Stomach (tissue), 8 donors: ENCODE measurements at regions not wholly inside any gene's neighbourhood (a gene's known extent, or its start where the extent isn't known, plus 50 kb on each side); places are given as distances from the start of the nearest gene placed in this dataset.

Experiments
- DNase-seq, 2 donors: peaks; one replicate each; pipeline versions ENCODE4 v3.0.0 to v3.0.0-alpha.2; 2013 to 2019
- H3K27ac ChIP-seq, 5 donors: fragments of 200-600 bp in 4 of 5; sonication (generic) in 4 of 5; one replicate each; pipeline ENCODE4 v1.5.1; 2013 to 2019; ENCODE audit warnings: mild to moderate bottlenecking in 1 of 5, moderate library complexity in 1 of 5
- H3K27me3 ChIP-seq, 3 donors: fragments of 200-600 bp; sonication (generic); one replicate each; pipeline ENCODE4 v1.5.1; 2017 to 2019; ENCODE audit warnings: mixed run types in 1 of 3
- H3K36me3 ChIP-seq, 4 donors: fragments of 200-600 bp; sonication (generic); 1 replicate in 3 of 4; 2 replicates in 1 of 4; pipeline ENCODE4 v1.5.1; 2016 to 2019
- H3K4me1 ChIP-seq, 4 donors: fragments of 200-600 bp; sonication (generic); one replicate each; pipeline ENCODE4 v1.5.1; 2016 to 2019
- H3K4me3 ChIP-seq, 4 donors: fragments of 200-600 bp; sonication (generic) in 3 of 4; one replicate each; pipeline ENCODE4 v1.5.1; 2016 to 2019; ENCODE audit warnings: mild to moderate bottlenecking in 1 of 4
- H3K9me3 ChIP-seq, 4 donors: fragments of 200-600 bp; sonication (generic); one replicate each; pipeline ENCODE4 v1.5.1; 2016 to 2019
- CTCF ChIP-seq, 7 experiments: fragments of 450-650 bp in 4 of 7; fragments of 200-600 bp in 3 of 7; sonication (generic) in 3 of 7; IDR thresholded peaks; one replicate each; pipeline ENCODE4 v1.5.1; 2016 to 2019; ENCODE audit warnings: antibody characterized with exemption in 7 of 7, control low read depth in 2 of 7, mild to moderate bottlenecking in 1 of 7
- EP300 ChIP-seq: sonication (generic); formaldehyde crosslinking; IDR thresholded peaks from one replicate; pipeline ENCODE4 v1.6.1; 2017; ENCODE audit warnings: antibody characterized with exemption
- POLR2A ChIP-seq, 4 donors: fragments of 450-650 bp; IDR thresholded peaks; one replicate each; pipeline ENCODE4 v1.6.1; 2016; ENCODE audit warnings: antibody characterized with exemption in 4 of 4, control low read depth in 2 of 4, mild to moderate bottlenecking in 1 of 4, moderate library complexity in 1 of 4
- POLR2AphosphoS5 ChIP-seq, 3 donors: sonication (generic); formaldehyde crosslinking; IDR thresholded peaks; one replicate each; pipeline ENCODE4 v1.6.1; 2016; ENCODE audit warnings: antibody characterized with exemption in 3 of 3
- WGBS, 5 donors: extraction: QIAGEN DNeasy Blood & Tissue Kit in 3 of 5; methylation state at CpG; one replicate each; pipeline versions ENCODE4 v1.1.5 to v1.1.7; 2013 to 2018; 5-methylcytosine and 5-hydroxymethylcytosine counted together
- intact Hi-C: fragments of 100-400 bp; cut with DNase I; formaldehyde crosslinking; loops from one replicate; pipeline ENCODE4 v1.15.1; 2023; ENCODE audit warnings: low total_unique reads
- donor health status: healthy with polysubstance abuse.
- donor health status: Bipolar disorder and iron deficiency.
- donor health status: healthy.

GRCh38 chr6:40807484-40807883 is 220.3 kb upstream of the LRFN2 start:
- H3K9me3 ChIP-seq: no peaks in the 10 kb centered on the region
- no peaks in the 10 kb centered on the region for H3K27me3 ChIP-seq
- no peak for DNase-seq
- intact Hi-C loops: no loop called here
- no peak overlapping the region for H3K4me3 ChIP-seq
- peaks cover 0 to 14% (median 7%) of the 10 kb centered on the region in 4 donors for H3K4me1 ChIP-seq
- H3K36me3 ChIP-seq: no peaks in the 10 kb centered on the region
- 76 to 91% (median 81%) methylated on average over 5 of the region's 5 CpGs for WGBS, 5 donors
- TF ChIP-seq POLR2A (IDR thresholded peaks at IDR 0.05): no peak
- TF ChIP-seq CTCF (IDR thresholded peaks at IDR 0.05): no peak
- TF ChIP-seq EP300: no peak
- TF ChIP-seq POLR2AphosphoS5 (IDR thresholded peaks at IDR 0.05): no peak
- no peak overlapping the region for H3K27ac ChIP-seq

GRCh38 chr6:40806256-40806864 is 219.2 kb upstream of the LRFN2 start:
- no peak overlapping the region for H3K4me3 ChIP-seq
- no peak overlapping the region for H3K27ac ChIP-seq
- 76 to 80% (median 77%) methylated on average over 7 of the region's 7 CpGs for WGBS, 5 donors
- TF ChIP-seq CTCF (IDR thresholded peaks at IDR 0.05) (no peak), POLR2A (IDR thresholded peaks at IDR 0.05) (no peak), EP300 (no peak), POLR2AphosphoS5 (IDR thresholded peaks at IDR 0.05) (no peak)
- peaks cover 0 to 14% (median 7%) of the 10 kb centered on the region in 4 donors for H3K4me1 ChIP-seq
- no peaks in the 10 kb centered on the region for H3K36me3 ChIP-seq
- intact Hi-C loops: no loop called here
- DNase-seq: no peak
- no peaks in the 10 kb centered on the region for H3K9me3 ChIP-seq
- H3K27me3 ChIP-seq: no peaks in the 10 kb centered on the region

- intact Hi-C loops: no loop called here
- H3K27me3 ChIP-seq: no peaks in the 10 kb centered on the region
- no peak overlapping the region for H3K4me3 ChIP-seq
- no peak overlapping the region for H3K27ac ChIP-seq
- no peak for DNase-seq
- no peaks in the 10 kb centered on the region for H3K36me3 ChIP-seq
- H3K9me3 ChIP-seq: no peaks in the 10 kb centered on the region
- TF ChIP-seq POLR2AphosphoS5 (IDR thresholded peaks at IDR 0.05): no peak
- TF ChIP-seq CTCF (IDR thresholded peaks at IDR 0.05): no peak
- no peak for TF ChIP-seq POLR2A (IDR thresholded peaks at IDR 0.05)
- TF ChIP-seq EP300: no peak
- H3K4me1 ChIP-seq: peaks cover 0 to 14% (median 7%) of the 10 kb centered on the region in 4 donors
- WGBS, 5 donors: 80 to 96% (median 81%) methylated on average over 4 of the region's 4 CpGs
Observed at GRCh38 chr6:40805336-40805735, 218.2 kb upstream of the LRFN2 start.

GRCh38 chr6:40804905-40805304 is 217.7 kb upstream of the LRFN2 start:
- Histone ChIP-seq H3K4me1 (peaks cover 0 to 14% (median 7%) of the 10 kb centered on the region in 4 donors), H3K27ac (peak overlapping the region in 1 of 5 donors; percentile 34)
- 89 to 96% (median 91%) methylated on average over 4 of the region's 4 CpGs for WGBS, 5 donors

More at GRCh38 chr6:40804905-40805304, 217.7 kb upstream of the LRFN2 start:
- H3K36me3 ChIP-seq: no peaks in the 10 kb centered on the region
- H3K9me3 ChIP-seq: no peaks in the 10 kb centered on the region
- H3K4me3 ChIP-seq: no peak overlapping the region
- TF ChIP-seq EP300 (no peak), POLR2A (IDR thresholded peaks at IDR 0.05) (no peak), POLR2AphosphoS5 (IDR thresholded peaks at IDR 0.05) (no peak), CTCF (IDR thresholded peaks at IDR 0.05) (peak in 2 of 7 experiments; percentile 13 to 16)
- intact Hi-C loops: no loop called here
- DNase-seq: no peak
- no peaks in the 10 kb centered on the region for H3K27me3 ChIP-seq
